HL-60 (cell line): ENCODE measurements at regions not wholly inside any gene's neighbourhood (a gene's known extent, or its start where the extent isn't known, plus 50 kb on each side); places are given as distances from the start of the nearest gene placed in this dataset.

ENCODE experiments used
- DNase-seq, 2 experiments: peaks; one replicate each; pipeline ENCODE4 v3.0.0-alpha.2; 2010 to 2020; ENCODE audit warnings: low read depth in 1 of 2, low spot score in 1 of 2
- H3K27ac ChIP-seq: fragments of 250-450 bp; sonication (Bioruptor Pico); replicated peaks from 2 replicates; pipeline ENCODE4 v1.5.1; 2020; ENCODE audit warnings: mild to moderate bottlenecking, moderate library complexity
- H3K27me3 ChIP-seq: fragments of 250-450 bp; sonication (Bioruptor Pico); 2 replicates; pipeline ENCODE4 v1.5.1; 2021; ENCODE audit warnings: mild to moderate bottlenecking, moderate library complexity; ENCODE audit not compliant: insufficient read depth, poor library complexity, severe bottlenecking
- H3K4me3 ChIP-seq: replicated peaks from 2 replicates; pipeline ENCODE4 v1.5.1; 2011; ENCODE audit warnings: mild to moderate bottlenecking, control low read depth, low read length; ENCODE audit not compliant: insufficient read depth
- CTCF ChIP-seq: IDR thresholded peaks from one replicate; pipeline ENCODE4 v1.5.1; 2011; ENCODE audit warnings: low read length, control low read depth, inconsistent platforms; ENCODE audit not compliant: insufficient read depth
- GABPA ChIP-seq: IDR thresholded peaks from 2 replicates; pipeline ENCODE4 v1.6.1; 2012; ENCODE audit warnings: low read depth
- POLR2AphosphoS5 ChIP-seq: IDR thresholded peaks from 2 replicates; pipeline ENCODE4 v1.6.1; 2012; ENCODE audit warnings: low read depth
- REST ChIP-seq: IDR thresholded peaks from 2 replicates; pipeline ENCODE4 v1.6.1; 2012; ENCODE audit warnings: low read depth; ENCODE audit not compliant: insufficient replicate concordance
- SPI1 ChIP-seq: IDR thresholded peaks from 2 replicates; pipeline ENCODE4 v1.6.1; 2012; ENCODE audit warnings: low read depth, mild to moderate bottlenecking, borderline replicate concordance

- Histone ChIP-seq H3K27me3 (no peaks in the 10 kb centered on the region), H3K4me3 (no peak overlapping the region), H3K27ac (no peak overlapping the region)
- no peak for TF ChIP-seq CTCF
- no peak for TF ChIP-seq SPI1
- TF ChIP-seq GABPA: no peak
- TF ChIP-seq POLR2AphosphoS5: no peak
- no peak for TF ChIP-seq REST
- no peak for DNase-seq
Measured at GRCh38 chr5:105034401-105034763, 1471.8 kb upstream of the NUDT12 start.

DNA sequence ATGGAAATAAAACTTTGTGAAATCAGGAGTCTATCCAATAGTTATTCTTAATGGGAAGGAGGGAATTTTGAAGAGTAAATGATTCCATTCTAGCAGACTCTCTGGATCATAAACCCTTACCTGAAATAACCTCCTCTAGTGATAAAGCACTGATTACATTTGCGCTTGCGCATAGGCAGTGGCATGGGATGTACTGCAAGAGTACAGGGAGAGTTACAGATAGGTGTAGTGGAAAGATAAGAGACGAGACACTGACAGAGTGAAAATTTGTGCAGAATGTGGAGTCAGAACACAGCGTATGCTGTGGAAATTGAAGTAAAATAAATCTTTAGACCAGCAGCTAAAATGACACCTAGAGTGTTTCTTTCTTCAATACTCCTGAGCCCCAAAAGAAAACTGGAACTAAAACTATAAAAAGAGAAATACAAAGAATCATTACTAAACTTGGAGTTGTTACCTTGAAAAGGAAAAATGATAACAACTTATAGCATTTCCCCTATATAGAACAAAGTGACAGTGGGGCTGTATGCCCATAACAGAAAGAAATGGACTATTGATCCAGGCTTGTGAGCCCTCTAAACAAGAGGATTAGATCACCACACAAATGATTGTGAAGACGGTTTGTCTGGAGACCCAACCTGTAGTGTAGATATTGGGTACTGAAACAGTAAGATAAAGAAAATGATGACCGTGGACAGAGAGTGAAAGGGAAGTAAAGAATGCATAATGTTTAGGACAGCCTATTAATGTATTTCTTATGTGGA lies 1471.2 kb upstream of the NUDT12 start:
- Histone ChIP-seq H3K4me3 (no peak overlapping the region), H3K27me3 (no peaks in the 10 kb centered on the region), H3K27ac (no peak overlapping the region)
- TF ChIP-seq REST (no peak), POLR2AphosphoS5 (no peak), GABPA (no peak), CTCF (no peak), SPI1 (no peak)
- DNase-seq: no peak

DNA sequence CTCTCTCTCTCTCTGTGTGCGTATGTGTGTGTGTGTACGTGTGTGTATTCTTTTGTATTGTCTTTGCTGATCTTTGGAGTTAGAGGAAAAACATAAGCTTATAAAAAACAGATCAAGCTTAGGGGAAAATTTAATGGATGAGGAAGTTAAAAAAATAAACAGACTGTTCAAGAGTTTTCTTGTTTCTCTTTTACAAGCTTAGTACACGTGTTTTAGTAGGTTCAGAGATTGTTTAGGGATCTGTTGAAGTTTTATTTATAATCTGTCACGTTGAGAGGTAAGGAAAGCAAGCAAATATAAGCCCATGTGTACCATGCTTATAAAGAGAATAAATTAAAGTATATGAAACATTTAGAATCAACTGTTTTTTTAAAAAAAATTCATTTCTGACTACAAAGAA lies 1470.3 kb upstream of the NUDT12 start:
- no peak overlapping the region for H3K4me3 ChIP-seq
- no peak for TF ChIP-seq GABPA
- no peak for TF ChIP-seq CTCF
- no peak for TF ChIP-seq POLR2AphosphoS5
- H3K27me3 ChIP-seq: no peaks in the 10 kb centered on the region
- no peak overlapping the region for H3K27ac ChIP-seq
- DNase-seq: no peak

DNA sequence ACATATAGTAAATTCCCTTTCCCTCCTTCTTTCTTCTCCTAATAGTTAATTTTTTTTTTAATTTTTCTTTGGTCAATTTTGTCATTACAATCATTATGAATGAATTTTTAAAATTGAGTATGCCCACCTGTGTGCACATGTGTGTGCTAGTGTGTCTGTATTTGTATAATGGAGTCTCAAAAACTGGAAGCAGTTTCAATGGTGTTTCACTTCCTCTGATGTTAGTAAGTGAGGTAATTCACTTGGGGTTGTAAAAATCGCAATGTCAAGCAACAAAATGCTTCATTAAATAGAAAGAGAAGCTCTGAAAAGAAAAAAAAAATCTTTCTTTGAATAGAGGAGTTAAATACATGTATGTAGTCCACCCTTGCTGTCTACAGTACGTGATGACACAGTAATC lies 1467.6 kb upstream of the NUDT12 start:
- Histone ChIP-seq H3K27me3 (no peaks in the 10 kb centered on the region), H3K4me3 (no peak overlapping the region), H3K27ac (no peak overlapping the region)
- no peak for TF ChIP-seq REST
- TF ChIP-seq POLR2AphosphoS5: no peak
- TF ChIP-seq GABPA: no peak
- no peak for TF ChIP-seq SPI1
- no peak for TF ChIP-seq CTCF
- no peak for DNase-seq
